PC-3 (cell line): ENCODE measurements at regions not wholly inside any gene's neighbourhood (a gene's known extent, or its start where the extent isn't known, plus 50 kb on each side); places are given as distances from the start of the nearest gene placed in this dataset.

Source experiments
- ATAC-seq: fragments of 200-7000 bp; cut with Tn5 transposase; 2 replicates; pipeline ENCODE4 v1.9.1; 2020; ENCODE audit warnings: mild to moderate bottlenecking, moderate library complexity
- BruUV-seq: library from RNA; stranded (reverse); fragments of 400-500 nt; replicated peaks from 2 replicates; lab custom pipeline; 2021; lab: Mats Ljungman, UMichigan
- CTCF ChIA-PET: fragments of 300-600 bp; sonication (Branson Sonifier 250); formaldehyde crosslinking; loops from one replicate; lab custom pipeline; 2022; ENCODE audit warnings: antibody characterized with exemption; lab: Charles Lee
- POLR2A ChIA-PET: fragments of 300-600 bp; sonication (Branson Sonifier 250); formaldehyde crosslinking; loops from one replicate; lab custom pipeline; 2022; ENCODE audit warnings: antibody characterized with exemption; ENCODE audit not compliant: unreplicated experiment; lab: Charles Lee
- DNase-seq: peaks from one replicate; pipeline ENCODE4 v3.0.0-alpha.2; 2015
- H2AFZ ChIP-seq: fragments of 300-600 bp; sonication (generic); 2 replicates; pipeline ENCODE4 v1.6.0; 2016; ENCODE audit warnings: antibody characterized with exemption, low read length
- H3F3A ChIP-seq: fragments of 300-600 bp; sonication (generic); one replicate; pipeline ENCODE4 v1.6.0; 2017; ENCODE audit warnings: antibody characterized with exemption, low read length, control low read depth, mild to moderate bottlenecking; ENCODE audit not compliant: unreplicated experiment
- H3K27ac ChIP-seq: fragments of 300-600 bp; sonication (generic); 2 replicates; pipeline ENCODE4 v1.5.1; 2016; ENCODE audit warnings: mild to moderate bottlenecking, low read length
- H3K27me3 ChIP-seq: fragments of 300-600 bp; sonication (generic); 2 replicates; pipeline ENCODE4 v1.6.1; 2016; ENCODE audit warnings: low read length, mixed read lengths
- H3K36me3 ChIP-seq: fragments of 300-600 bp; sonication (generic); 2 replicates; pipeline ENCODE4 v1.6.1; 2016; ENCODE audit warnings: low read depth, mixed run types, low read length, mixed read lengths
- H3K4me1 ChIP-seq: fragments of 300-600 bp; sonication (generic); 2 replicates; pipeline ENCODE4 v1.5.1; 2016; ENCODE audit warnings: low read length; ENCODE audit not compliant: insufficient read depth
- H3K4me2 ChIP-seq: fragments of 300-600 bp; sonication (generic); 2 replicates; pipeline ENCODE4 v1.6.0; 2016; ENCODE audit warnings: low read length
- H3K4me3 ChIP-seq: fragments of 300-600 bp; sonication (generic); 2 replicates; pipeline ENCODE4 v1.5.1; 2016; ENCODE audit warnings: mild to moderate bottlenecking, low read length, mixed read lengths
- H3K79me2 ChIP-seq: fragments of 300-600 bp; sonication (generic); 2 replicates; pipeline ENCODE4 v1.6.1; 2017; ENCODE audit warnings: low read length, mixed read lengths
- H3K9ac ChIP-seq: fragments of 300-600 bp; sonication (generic); 2 replicates; pipeline ENCODE4 v1.6.0; 2016; ENCODE audit warnings: mild to moderate bottlenecking, low read length
- H3K9me2 ChIP-seq: fragments of 300-600 bp; sonication (generic); replicated peaks from 2 replicates; pipeline ENCODE4 v1.6.1; 2016; ENCODE audit warnings: mixed run types, low read length, mixed read lengths
- H3K9me3 ChIP-seq: fragments of 300-600 bp; sonication (generic); 2 replicates; pipeline ENCODE4 v1.6.1; 2016; ENCODE audit warnings: low read length, mixed read lengths
- H4K20me1 ChIP-seq: fragments of 300-600 bp; sonication (generic); 2 replicates; pipeline ENCODE4 v1.6.1; 2016; ENCODE audit warnings: low read length, mixed read lengths
- EZH2 ChIP-seq: fragments of 300-600 bp; sonication (generic); IDR thresholded peaks from one replicate; pipeline ENCODE4 v1.6.1; 2017; ENCODE audit warnings: antibody characterized with exemption, mild to moderate bottlenecking, low read length; ENCODE audit not compliant: unreplicated experiment
- EZH2phosphoT487 ChIP-seq: fragments of 300-600 bp; sonication (generic); IDR thresholded peaks from 2 replicates; pipeline ENCODE4 v1.6.1; 2018; ENCODE audit warnings: mild to moderate bottlenecking, antibody characterized with exemption, low read length, borderline replicate concordance
- intact Hi-C: fragments of 100-400 bp; cut with micrococcal nuclease; formaldehyde crosslinking; loops from 2 replicates; pipeline ENCODE4 v1.9.0; 2023
- TF ChIP-seq, protein P1 (sequence below): fragments of 300-600 bp; sonication (generic); conservative IDR thresholded peaks from 2 replicates; pipeline ENCODE4 v1.5.1; 2017; ENCODE audit warnings: antibody characterized with exemption, low read depth, mild to moderate bottlenecking, low read length

GRCh38 chr5:103466495-103466894, 96.1 kb downstream of the NUDT12 start:
- Histone ChIP-seq H3K9ac (no peak overlapping the region), H3K36me3 (no peaks in the 10 kb centered on the region), H3K4me1 (peaks cover 54% of the 10 kb centered on the region), H4K20me1 (no peaks in the 10 kb centered on the region), H3K9me2 (no peaks in the 10 kb centered on the region), H3K4me3 (no peak overlapping the region), H3K9me3 (no peaks in the 10 kb centered on the region), H2AFZ (no peak overlapping the region), H3K79me2 (no peaks in the 10 kb centered on the region), H3K27me3 (no peaks in the 10 kb centered on the region), H3K4me2 (peak overlapping the region; percentile 23; the same call in 1 of the 2 replicates), H3K27ac (no peak overlapping the region), H3F3A (peaks cover 14% of the 10 kb centered on the region)
- intact Hi-C loops: loop anchor here (5.0 kb wide), 1 partner anchor 89 kb away; no protein-coding TSS in a partner anchor
- BruUV-seq: no TSS peak
- ChIA-PET CTCF (interaction anchor here (0.7 kb wide), 1 partner anchor 14 kb away, joined by 9 read pairs; no protein-coding TSS in a partner anchor), POLR2A (interaction anchor here (0.6 kb wide), 1 partner anchor 73 kb away, joined by 3 read pairs; no protein-coding TSS in a partner anchor)
- TF ChIP-seq EZH2 (no peak), EZH2phosphoT487 (no peak)
- TF ChIP-seq, protein P1, sequence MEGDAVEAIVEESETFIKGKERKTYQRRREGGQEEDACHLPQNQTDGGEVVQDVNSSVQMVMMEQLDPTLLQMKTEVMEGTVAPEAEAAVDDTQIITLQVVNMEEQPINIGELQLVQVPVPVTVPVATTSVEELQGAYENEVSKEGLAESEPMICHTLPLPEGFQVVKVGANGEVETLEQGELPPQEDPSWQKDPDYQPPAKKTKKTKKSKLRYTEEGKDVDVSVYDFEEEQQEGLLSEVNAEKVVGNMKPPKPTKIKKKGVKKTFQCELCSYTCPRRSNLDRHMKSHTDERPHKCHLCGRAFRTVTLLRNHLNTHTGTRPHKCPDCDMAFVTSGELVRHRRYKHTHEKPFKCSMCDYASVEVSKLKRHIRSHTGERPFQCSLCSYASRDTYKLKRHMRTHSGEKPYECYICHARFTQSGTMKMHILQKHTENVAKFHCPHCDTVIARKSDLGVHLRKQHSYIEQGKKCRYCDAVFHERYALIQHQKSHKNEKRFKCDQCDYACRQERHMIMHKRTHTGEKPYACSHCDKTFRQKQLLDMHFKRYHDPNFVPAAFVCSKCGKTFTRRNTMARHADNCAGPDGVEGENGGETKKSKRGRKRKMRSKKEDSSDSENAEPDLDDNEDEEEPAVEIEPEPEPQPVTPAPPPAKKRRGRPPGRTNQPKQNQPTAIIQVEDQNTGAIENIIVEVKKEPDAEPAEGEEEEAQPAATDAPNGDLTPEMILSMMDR: no peak
- ATAC-seq (0 out of 2 replicates have a peak, but pooled peaks have one; percentile 21), DNase-seq (peak; percentile 83)

- Histone ChIP-seq H3K9ac (no peak overlapping the region), H3K4me2 (no peak overlapping the region), H3K27ac (no peak overlapping the region), H3K36me3 (no peaks in the 10 kb centered on the region), H4K20me1 (no peaks in the 10 kb centered on the region), H3F3A (peaks cover 14% of the 10 kb centered on the region), H2AFZ (no peak overlapping the region), H3K4me1 (peaks cover 60% of the 10 kb centered on the region), H3K4me3 (no peak overlapping the region), H3K9me2 (no peaks in the 10 kb centered on the region), H3K9me3 (no peaks in the 10 kb centered on the region), H3K27me3 (no peaks in the 10 kb centered on the region), H3K79me2 (no peaks in the 10 kb centered on the region)
- CTCF ChIA-PET: no interaction called here
- intact Hi-C loops: loop anchor here (5.0 kb wide), 1 partner anchor 89 kb away; no protein-coding TSS in a partner anchor
- TF ChIP-seq, protein P1: no peak
- TF ChIP-seq EZH2: no peak
- no peak for TF ChIP-seq EZH2phosphoT487
- DNase-seq (no peak), ATAC-seq (no peak)
- no TSS peak for BruUV-seq
- POLR2A ChIA-PET: interaction anchor here (0.6 kb wide), 1 partner anchor 73 kb away, joined by 3 read pairs; no protein-coding TSS in a partner anchor
Measured at GRCh38 chr5:103465891-103466290, 96.7 kb downstream of the NUDT12 start.

DNA sequence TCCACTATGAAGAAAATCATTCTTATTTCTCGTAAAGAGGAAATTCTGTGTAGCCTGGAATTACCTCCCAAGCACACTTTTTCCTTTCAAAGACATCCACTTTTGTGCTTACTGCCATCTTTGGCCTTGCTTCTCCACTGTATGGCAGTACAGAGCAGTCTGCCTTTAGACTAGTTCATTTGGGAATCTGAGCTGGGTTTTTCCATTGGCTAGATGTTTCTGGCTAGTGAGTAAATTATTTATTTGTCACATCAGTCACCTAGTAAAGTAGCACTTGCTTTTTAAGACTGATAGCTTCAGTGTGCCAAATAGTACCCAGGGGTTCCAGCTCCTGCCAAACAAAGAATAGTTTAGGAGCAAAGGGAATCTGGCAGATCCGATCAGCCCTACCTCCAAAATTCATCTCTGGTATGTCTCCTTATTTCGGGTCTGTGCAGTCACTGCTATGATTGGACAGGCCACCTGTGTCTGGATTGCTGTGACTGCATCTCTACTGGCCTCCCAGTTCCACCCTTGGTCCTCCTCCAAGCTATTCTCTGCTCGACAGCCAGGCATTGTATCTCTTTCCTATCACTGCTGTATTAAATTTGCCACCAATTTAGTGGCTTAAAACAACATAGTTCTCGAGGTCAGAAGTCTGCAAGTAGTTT, 97.6 kb downstream of the NUDT12 start:
- Histone ChIP-seq H3K9me2 (no peaks in the 10 kb centered on the region), H3K27me3 (no peaks in the 10 kb centered on the region), H3K4me2 (no peak overlapping the region), H4K20me1 (no peaks in the 10 kb centered on the region), H2AFZ (no peak overlapping the region; the same call in 1 of the 2 replicates), H3K9me3 (no peaks in the 10 kb centered on the region), H3F3A (peaks cover 14% of the 10 kb centered on the region), H3K9ac (no peak overlapping the region), H3K79me2 (no peaks in the 10 kb centered on the region), H3K27ac (no peak overlapping the region), H3K4me1 (peaks cover 61% of the 10 kb centered on the region), H3K36me3 (no peaks in the 10 kb centered on the region), H3K4me3 (no peak overlapping the region)
- ATAC-seq (no peak), DNase-seq (peak; percentile 33)
- no peak for TF ChIP-seq EZH2
- ChIA-PET CTCF (interaction anchor here (0.6 kb wide), 1 partner anchor 250 kb away, joined by 3 read pairs; no protein-coding TSS in a partner anchor), POLR2A (no interaction called here)
- BruUV-seq: no TSS peak
- intact Hi-C loops: loop anchor here (5.0 kb wide), 1 partner anchor 88 kb away; no protein-coding TSS in a partner anchor
